ENCODE measurements at regions not wholly inside any gene's neighbourhood (a gene's known extent, or its start where the extent isn't known, plus 50 kb on each side); places are given as distances from the start of the nearest gene placed in this dataset.
"Not testable (repeated sequence)": the region's sequence is repeated elsewhere in the genome, so short reads cannot be mapped to it uniquely, and the experiment has no call there.

DNA sequence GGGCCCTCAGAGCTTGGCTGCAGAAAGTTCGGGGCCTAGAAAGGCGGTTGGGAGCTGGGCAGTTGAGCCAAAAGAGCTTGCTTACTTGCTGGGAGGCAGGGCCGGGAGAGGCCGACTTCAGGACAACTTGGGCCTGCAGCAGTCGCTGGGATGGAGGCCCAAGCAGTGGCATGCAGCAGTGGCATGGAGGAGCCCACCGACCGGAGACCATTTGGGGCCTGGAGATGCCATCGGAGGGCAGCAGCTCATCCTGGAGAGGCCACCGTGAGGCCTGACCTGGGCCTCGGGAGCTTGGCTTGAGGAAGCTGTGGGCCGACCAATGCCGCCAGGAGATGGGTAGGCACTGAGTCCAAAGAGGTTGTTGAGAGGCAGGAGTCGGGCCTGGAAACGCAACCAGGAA is 200.0 kb downstream of the CEP170 start:
- TF ChIP-seq, protein P1, sequence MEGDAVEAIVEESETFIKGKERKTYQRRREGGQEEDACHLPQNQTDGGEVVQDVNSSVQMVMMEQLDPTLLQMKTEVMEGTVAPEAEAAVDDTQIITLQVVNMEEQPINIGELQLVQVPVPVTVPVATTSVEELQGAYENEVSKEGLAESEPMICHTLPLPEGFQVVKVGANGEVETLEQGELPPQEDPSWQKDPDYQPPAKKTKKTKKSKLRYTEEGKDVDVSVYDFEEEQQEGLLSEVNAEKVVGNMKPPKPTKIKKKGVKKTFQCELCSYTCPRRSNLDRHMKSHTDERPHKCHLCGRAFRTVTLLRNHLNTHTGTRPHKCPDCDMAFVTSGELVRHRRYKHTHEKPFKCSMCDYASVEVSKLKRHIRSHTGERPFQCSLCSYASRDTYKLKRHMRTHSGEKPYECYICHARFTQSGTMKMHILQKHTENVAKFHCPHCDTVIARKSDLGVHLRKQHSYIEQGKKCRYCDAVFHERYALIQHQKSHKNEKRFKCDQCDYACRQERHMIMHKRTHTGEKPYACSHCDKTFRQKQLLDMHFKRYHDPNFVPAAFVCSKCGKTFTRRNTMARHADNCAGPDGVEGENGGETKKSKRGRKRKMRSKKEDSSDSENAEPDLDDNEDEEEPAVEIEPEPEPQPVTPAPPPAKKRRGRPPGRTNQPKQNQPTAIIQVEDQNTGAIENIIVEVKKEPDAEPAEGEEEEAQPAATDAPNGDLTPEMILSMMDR (IDR thresholded peaks at IDR 0.05) = not testable (repeated sequence)
- TF ChIP-seq POLR2A (IDR thresholded peaks at IDR 0.05) = not testable (repeated sequence)
